Stomach (tissue), 4 donors: ENCODE measurements at regions not wholly inside any gene's neighbourhood (a gene's known extent, or its start where the extent isn't known, plus 50 kb on each side); places are given as distances from the start of the nearest gene placed in this dataset.

Experiments used
- EP300 ChIP-seq: sonication (generic); formaldehyde crosslinking; IDR thresholded peaks from one replicate; pipeline ENCODE4 v1.6.1; 2017; ENCODE audit warnings: antibody characterized with exemption
- TF ChIP-seq, protein P1 (sequence below), 7 experiments: fragments of 450-650 bp in 4 of 7; fragments of 200-600 bp in 3 of 7; sonication (generic) in 3 of 7; IDR thresholded peaks; one replicate each; pipeline ENCODE4 v1.5.1; 2016 to 2019; ENCODE audit warnings: antibody characterized with exemption in 7 of 7, control low read depth in 2 of 7, mild to moderate bottlenecking in 1 of 7

DNA sequence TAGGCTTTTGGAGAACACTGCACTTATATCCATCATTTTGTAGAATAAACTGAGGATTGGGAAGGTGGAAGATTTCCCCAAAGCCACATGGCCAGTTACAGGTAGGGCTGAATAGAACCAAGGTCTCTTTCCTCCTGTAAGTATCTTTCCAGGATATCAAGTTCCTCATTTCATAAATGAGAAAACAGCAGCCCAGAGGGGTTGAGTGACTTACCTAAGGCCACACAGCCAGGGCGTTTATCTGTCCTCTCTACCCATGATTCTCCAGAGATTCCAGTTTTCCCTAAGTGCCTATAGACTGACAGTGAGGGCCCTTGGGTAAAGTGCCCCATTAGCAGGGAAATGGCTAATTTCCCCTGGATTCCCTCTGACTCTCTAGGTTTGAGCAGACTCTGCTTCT is 132.3 kb upstream of the SKOR2 start:
- TF ChIP-seq, protein P1, sequence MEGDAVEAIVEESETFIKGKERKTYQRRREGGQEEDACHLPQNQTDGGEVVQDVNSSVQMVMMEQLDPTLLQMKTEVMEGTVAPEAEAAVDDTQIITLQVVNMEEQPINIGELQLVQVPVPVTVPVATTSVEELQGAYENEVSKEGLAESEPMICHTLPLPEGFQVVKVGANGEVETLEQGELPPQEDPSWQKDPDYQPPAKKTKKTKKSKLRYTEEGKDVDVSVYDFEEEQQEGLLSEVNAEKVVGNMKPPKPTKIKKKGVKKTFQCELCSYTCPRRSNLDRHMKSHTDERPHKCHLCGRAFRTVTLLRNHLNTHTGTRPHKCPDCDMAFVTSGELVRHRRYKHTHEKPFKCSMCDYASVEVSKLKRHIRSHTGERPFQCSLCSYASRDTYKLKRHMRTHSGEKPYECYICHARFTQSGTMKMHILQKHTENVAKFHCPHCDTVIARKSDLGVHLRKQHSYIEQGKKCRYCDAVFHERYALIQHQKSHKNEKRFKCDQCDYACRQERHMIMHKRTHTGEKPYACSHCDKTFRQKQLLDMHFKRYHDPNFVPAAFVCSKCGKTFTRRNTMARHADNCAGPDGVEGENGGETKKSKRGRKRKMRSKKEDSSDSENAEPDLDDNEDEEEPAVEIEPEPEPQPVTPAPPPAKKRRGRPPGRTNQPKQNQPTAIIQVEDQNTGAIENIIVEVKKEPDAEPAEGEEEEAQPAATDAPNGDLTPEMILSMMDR (IDR thresholded peaks at IDR 0.05), result no peak
- TF ChIP-seq EP300, result no peak
